ENCODE measurements at regions not wholly inside any gene's neighbourhood (a gene's known extent, or its start where the extent isn't known, plus 50 kb on each side); places are given as distances from the start of the nearest gene placed in this dataset.
"Not testable (repeated sequence)": the region's sequence is repeated elsewhere in the genome, so short reads cannot be mapped to it uniquely, and the experiment has no call there.

DNA sequence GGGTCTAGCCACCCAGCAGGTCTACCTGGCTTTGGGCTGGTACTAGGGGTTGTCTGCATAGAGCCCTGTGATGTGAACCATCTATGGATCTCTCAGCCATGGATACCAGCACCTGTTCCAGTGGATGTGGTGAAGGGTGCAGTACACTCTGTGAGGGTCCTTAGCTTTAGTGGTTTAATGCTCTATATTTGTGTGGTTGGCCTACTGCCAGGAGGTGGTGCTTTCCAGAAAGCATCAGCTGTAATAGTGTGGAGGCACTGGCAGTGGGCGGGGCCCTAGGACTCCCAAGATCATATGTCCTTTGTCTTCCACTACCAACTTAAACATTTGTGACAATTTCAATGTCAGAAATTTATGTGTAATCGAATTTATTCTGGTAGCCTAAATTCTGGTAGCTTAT, 1065.1 kb downstream of the RPIA start:
- not testable (repeated sequence) for DNase-seq (ENCODE audit: low read depth)

GRCh38 chr2:89758332-89759026, 1067.0 kb downstream of the RPIA start:
- DNase-seq (ENCODE audit: low read depth): not testable (repeated sequence)

DNA sequence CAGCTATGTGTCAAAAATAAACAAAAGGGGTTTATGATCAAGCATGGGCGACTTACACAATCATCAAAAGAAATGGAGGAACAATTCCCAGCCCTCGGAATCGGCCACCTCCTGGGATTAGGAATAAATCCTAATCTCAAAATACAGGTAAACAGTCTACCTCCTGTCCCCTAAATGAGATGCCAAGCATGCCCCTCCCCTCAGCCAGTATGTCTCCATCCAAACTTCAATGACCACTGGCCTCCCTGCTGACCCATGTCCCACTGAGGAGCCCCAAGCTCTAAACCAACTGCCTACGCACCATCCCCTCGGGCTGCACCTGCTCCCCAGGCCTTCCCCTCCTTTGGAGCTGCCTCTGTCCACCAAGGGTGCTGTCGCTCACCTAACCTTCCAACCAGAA, 1069.3 kb downstream of the RPIA start:
- DNase-seq (ENCODE audit: low read depth): not testable (repeated sequence)

GRCh38 chr2:89761171-89761570, 1069.7 kb downstream of the RPIA start:
- DNase-seq (ENCODE audit: low read depth): not testable (repeated sequence)

DNA sequence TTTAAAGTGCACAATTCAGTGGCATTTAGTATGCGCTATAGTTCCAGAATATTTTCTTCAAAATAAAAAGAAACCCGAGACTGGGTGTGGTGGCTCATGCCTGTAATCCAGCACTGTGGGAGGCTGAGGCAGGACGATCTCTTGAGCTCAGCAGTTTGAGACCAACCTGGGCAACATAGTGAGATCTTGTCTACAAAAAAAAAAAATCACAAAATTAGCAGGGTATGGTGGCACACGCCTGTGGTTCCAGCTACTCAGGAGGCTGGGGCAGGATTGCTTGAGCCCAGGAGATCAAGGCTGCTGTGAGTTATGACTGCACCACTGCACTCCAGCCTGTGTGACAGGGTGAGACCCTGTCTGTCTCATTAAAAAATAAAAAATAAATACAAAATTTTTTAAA, 1070.4 kb downstream of the RPIA start:
- not testable (repeated sequence) for DNase-seq (ENCODE audit: low read depth)

- not testable (repeated sequence) for DNase-seq (ENCODE audit: low read depth)
These were observed 1071.2 kb downstream of the RPIA start for GRCh38 chr2:89762461-89763253.

DNA sequence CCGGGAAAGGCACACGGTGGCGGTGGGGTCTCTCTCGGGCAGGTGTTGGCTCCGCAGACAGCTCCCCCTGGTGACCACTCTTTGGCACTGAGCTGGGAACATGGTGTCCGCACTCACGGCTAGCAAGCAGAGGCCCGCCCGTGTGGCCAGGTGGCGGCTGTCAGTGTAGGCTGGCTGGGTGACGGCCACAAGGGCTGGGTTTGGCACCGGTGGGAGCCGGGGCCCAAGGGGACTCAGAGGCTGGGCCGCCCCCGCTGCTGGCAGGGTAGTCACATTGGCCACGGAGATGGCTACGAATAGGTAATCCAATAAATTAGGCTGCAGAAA, 1071.7 kb downstream of the RPIA start:
- no peak for DNase-seq (ENCODE audit: low read depth)

DNA sequence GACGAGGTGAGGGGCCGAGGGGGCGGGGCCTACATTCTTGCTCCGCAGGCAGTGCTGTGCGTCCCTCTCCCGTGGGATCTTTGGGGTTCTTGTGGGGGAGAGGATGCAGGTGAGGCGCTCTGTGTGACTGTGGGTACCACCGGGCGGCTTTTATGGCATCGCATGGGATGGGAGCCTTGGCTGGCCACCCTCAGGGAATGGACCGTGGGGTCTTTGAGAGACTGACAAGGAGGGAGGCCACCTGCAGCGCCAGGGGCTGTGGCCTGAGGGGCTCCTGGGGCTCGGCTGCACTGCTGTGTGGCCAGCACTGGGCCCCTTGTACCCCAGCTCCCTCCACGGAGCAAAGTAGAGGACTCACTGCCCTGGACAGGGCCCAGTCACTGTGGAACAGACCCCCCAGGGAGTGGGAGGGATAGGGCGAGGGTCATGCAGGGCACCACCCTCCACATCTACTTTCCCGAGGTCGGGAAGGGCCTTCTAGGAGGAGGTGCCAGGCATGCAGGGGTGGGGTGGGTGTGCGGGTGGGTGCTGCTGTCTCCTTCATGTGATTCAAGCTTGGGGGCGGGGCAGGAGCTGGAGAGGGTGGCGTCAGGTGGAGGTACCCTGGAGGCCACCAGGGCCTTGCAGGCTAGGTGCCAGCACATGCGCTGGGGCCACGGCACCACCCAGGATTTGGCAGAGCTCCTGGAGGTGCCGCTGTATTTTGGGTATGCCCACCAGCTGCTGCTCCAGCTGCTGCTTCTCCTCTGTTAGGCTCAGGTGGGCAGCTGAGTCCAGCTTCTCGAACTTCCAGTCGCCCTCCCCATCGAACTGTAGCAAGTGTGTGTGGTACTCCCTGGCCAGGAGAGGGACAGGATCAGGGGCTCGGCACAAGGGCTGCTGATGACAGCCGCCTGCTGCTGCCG, 1072.4 kb downstream of the RPIA start:
- DNase-seq (ENCODE audit: low read depth): no peak

- DNase-seq (ENCODE audit: low read depth): not testable (repeated sequence)
These were observed 1073.3 kb downstream of the RPIA start for GRCh38 chr2:89764571-89765360.

DNA sequence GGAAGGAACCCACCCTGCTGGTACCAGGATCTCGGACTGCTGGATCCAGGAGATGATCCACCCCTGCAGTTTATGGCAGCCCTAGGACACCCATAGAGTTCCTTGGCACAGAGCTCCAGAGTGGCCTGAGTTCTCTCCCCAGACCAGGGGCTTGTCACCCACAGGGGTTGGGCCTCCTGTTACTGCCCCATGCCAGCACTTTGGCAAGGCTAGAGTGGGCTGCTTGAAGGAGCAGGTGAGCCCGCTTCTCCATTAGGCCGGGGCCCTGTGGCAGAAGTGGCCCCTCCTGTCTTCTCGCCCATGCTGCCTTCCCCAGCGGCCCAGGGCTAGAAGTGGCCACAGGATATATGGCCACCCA, 1073.9 kb downstream of the RPIA start:
- DNase-seq (ENCODE audit: low read depth): not testable (repeated sequence)

DNA sequence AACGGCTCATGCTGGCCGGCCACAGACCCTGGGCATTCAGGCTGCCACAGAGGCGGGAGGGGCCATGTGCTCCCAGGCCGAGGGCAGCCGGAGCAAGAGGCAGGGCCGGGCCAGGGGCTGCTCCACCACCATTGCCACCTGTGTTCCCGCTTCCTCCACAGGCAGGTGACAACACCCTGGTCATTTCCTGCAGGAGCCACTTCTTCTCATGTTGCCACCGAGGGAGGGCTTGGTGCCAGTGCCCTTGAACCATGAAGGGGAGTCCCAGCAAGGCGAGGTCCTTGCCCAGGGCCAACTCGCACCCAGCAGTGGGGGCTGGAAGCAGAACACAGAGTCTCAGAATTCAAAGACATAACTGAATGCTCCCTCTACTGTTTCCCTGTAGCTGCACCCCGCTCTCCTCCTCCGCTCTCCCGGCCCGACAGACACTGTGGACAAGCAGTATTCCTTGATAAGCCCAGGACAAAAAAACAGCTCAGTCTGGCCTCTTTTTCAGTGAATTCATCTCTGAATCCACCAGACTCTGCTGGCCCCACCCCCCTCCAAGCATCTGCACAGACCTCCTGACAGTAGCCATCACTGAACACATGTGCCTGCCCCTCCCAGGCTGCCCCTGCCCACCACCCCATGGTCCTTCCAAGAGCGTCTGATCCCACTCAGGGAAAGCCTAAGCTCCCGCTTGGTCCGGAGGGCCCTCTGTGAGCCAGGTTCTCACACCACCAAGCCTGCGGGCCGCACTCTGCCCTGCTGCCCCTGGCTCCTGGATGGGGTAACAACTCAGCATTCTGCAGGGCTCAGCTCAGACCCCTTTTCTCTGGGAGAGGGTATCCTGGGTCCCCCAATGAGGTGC, 1074.9 kb downstream of the RPIA start:
- not testable (repeated sequence) for DNase-seq (ENCODE audit: low read depth)

GRCh38 chr2:89767058-89767457, 1075.6 kb downstream of the RPIA start:
- not testable (repeated sequence) for DNase-seq (ENCODE audit: low read depth)

DNA sequence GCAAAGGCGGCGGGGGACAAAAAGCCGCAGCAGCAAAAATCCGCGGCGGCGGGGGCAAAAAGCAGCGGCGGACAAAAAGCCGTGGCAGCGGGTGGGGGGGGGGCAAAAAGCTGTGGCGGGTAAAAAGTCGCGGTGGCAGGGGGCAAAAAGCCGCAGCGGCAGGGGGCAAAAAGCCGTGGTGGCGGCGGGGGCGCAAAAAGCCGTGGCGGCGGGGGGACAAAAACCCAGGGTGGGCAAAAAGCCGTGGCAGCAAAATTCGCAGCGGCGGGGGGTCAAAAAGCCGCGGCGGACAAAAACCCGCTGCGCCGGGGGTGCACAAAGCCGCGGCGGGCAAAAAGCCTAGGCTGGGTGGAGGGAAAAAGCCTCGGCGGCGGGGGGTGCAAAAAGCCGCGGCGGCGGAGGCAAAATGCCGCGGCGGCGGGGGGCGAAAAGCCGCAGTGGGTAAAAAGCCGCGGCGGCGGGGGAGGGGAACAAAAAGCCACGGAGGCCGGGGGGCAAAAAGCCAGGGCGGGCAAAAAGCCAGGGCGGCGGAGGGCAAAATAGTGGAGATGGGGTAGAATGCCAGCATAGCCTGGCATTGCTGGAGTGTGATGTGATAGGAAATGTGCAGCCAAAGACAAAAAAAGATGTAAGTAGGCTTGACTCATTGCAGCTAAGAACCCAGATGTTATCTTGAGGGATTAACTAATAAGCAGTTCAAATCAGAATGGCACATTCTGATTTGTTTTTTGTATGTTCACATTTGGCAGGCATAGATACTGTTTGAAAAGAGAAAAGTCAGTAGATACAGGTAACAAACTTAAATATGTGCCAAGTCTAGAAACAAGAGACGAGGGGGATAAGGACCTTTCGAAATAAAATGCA, 1076.3 kb downstream of the RPIA start:
- no peak for DNase-seq (ENCODE audit: low read depth)

DNA sequence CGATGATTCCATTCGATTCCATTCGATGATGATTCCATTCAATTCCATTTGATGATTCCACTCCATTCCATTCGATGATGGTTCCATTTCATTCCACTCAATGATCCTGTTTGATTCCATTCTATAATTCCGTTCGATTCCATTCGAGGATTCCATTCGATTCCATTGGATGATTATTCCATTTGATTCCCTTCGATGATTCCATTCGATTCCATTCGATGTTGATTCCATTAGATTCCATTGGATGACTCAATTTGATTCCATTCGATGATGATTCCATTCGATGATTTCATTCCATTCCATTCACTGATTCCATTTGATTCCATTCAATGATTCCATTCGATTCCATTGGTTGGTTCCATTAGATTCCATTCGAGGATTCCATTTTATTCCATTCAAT, 1084.4 kb downstream of the RPIA start:
- no peak for DNase-seq (ENCODE audit: low read depth)

DNA sequence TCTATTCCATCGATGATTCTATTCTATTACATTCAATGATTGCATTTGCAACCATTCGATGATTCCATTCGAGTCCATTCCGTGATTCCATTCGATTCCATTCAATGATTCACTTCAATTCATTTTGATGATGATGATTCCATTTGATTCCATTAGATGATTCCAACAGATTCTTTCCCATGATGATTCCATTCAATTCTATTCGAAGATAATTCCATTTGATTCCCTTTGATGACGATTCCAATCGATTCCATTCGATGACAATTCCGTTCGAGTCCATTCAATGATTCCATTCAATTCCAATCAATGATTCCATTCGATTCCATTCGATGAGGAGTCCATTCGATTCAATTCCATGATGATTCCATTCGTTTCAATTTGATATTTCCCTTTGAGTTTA, 1088.8 kb downstream of the RPIA start:
- no peak for DNase-seq (ENCODE audit: low read depth)

DNA sequence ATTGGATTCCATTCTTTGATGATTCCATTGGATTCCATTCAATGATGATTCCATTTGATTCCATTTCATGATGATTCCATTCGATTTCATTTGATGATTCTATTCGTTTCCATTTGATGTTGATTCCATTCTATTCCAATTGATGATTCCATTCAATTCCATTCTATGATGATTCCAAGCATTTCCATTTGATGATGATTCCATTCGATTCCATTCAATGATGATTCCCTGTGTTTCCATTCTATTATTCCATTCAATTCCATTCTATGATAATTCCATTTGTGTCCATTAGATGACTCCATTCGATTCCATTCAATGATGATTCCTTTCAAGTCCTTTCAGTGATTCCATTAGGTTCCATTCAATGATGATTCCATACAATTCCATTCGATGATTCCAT, 1090.5 kb downstream of the RPIA start:
- DNase-seq (ENCODE audit: low read depth): no peak

DNA sequence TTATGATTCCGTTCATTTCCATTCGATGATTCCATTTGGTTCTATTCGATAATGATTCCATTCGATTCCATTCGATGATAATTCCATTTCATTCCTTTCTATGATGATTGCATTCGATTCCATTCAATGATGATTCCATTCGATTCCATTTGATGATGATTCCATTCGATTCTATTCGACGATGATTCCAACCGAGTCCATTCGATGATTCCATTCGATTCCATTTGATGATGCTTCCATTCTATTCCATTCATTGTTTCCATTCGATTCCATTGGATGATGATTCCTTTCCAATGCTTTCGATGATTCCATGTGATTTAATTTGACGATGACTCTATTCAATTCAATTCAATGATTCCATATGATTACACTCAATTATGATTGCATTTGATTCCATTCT, 1093.5 kb downstream of the RPIA start:
- no peak for DNase-seq (ENCODE audit: low read depth)

- DNase-seq (ENCODE audit: low read depth): not testable (repeated sequence)
These were observed 1094.1 kb downstream of the RPIA start for GRCh38 chr2:89785528-89785927.

DNA sequence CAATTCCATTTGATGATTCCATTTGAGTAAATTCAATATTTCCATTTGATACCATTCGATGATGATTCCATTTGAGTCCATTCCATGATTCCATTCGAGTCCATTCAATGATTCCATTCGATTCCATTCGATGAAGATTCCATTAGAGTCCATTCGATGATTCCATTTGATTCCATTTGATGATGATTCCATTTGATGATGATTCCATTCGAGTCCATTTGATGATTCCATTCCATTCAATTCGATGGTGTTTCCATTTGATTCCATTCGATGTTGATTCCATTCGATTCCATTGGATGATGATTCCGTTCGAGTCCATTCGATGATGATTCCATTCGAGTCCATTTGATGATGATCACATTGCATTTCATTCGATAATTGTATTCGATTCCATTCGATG, 1095.2 kb downstream of the RPIA start:
- DNase-seq (ENCODE audit: low read depth): not testable (repeated sequence)

- not testable (repeated sequence) for DNase-seq (ENCODE audit: low read depth)
These were observed 1104.1 kb downstream of the RPIA start for GRCh38 chr2:89795530-89795929.

Measured in EH (cell line).